ENCODE measurements at regions not wholly inside any gene's neighbourhood (a gene's known extent, or its start where the extent isn't known, plus 50 kb on each side); places are given as distances from the start of the nearest gene placed in this dataset.
"Not testable (repeated sequence)": the region's sequence is repeated elsewhere in the genome, so short reads cannot be mapped to it uniquely, and the experiment has no call there.

- Mint-ChIP-seq H3K27me3 (no peaks in the 10 kb centered on the region), H3K36me3 (no peaks in the 10 kb centered on the region), H3K4me3 (no peak overlapping the region), H3K9me3 (peaks cover 2% of the 10 kb centered on the region), H3K4me1 (no peaks in the 10 kb centered on the region), H3K27ac (no peak overlapping the region)
- CTCF ChIA-PET, result no interaction called here
- DNase-seq, result no peak
Observed at GRCh38 chr20:11499101-11499634, 418.5 kb upstream of the BTBD3 start.

DNA sequence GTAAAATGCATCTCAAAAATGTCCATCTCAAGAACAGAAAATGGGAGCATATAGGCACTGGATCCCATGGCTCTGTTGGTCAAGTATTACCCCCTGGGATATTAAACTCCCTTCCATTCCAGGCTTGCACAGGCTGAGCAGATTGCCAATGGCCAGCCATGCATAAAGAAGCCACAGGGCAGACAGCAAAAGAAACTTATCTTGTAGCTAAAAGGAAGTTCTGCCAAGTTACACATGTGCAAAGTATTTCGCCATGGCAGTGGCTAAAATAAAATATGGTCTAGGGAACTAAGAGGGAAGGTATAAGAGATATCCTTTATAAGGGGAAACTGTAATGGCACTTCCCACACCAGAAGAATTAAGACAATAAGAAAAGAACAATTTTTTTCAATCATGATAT lies 415.6 kb upstream of the BTBD3 start:
- peaks cover 4% of the 10 kb centered on the region for H3K9me3 Mint-ChIP-seq
- H3K27ac Mint-ChIP-seq, result no peak overlapping the region
- H3K27me3 Mint-ChIP-seq, result no peaks in the 10 kb centered on the region
- H3K4me3 Mint-ChIP-seq, result no peak overlapping the region
- CTCF ChIA-PET, result no interaction called here
- H3K4me1 Mint-ChIP-seq, result no peaks in the 10 kb centered on the region
- DNase-seq, result no peak
- no peaks in the 10 kb centered on the region for H3K36me3 Mint-ChIP-seq

DNA sequence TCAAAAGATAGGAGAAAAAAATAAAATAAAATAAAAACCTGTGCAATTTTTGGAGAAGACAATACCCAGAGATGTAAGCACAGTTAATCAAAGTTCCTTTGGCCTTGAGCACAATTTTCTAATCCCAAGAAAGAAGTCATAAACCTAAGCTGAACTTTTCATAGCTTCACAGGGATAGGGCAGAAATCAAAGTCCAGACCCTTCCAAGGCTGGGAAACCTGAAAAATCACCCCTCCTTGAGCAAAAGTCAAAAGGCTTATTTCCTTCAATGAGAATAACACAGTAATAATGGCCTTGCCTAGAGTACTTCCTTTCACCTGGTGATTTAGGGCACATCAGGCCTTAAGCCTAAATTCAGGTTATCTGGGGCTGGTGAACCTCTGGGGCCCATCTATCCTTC lies 415.0 kb upstream of the BTBD3 start:
- no peaks in the 10 kb centered on the region for H3K27me3 Mint-ChIP-seq

DNA sequence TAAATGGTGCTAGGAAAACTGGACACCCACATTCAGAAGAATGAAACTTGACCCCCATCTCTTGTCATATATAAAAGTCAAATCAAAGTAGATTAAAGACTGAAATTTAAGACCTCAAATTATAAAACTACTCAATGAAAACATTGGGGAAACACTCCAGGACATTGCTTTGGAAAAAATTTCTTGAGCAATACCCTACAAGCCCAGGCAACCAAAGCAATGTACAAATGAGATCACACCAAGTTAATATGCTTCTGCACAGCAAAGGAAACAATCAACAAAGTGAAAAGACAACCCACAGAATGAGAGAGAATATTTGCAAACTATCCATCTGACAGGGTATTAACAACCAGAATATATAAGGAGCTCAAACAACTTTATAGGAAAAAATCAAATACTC lies 407.9 kb upstream of the BTBD3 start:
- Mint-ChIP-seq H3K27ac (no peak overlapping the region), H3K4me1 (no peaks in the 10 kb centered on the region), H3K4me3 (no peak overlapping the region), H3K27me3 (no peaks in the 10 kb centered on the region), H3K36me3 (no peaks in the 10 kb centered on the region), H3K9me3 (peaks cover 15% of the 10 kb centered on the region)
- no peak for DNase-seq
- CTCF ChIA-PET, result no interaction called here

More for the DNA sequence above, 415.0 kb upstream of the BTBD3 start:
- no peak for DNase-seq
- Mint-ChIP-seq H3K4me3 (no peak overlapping the region), H3K27ac (no peak overlapping the region), H3K36me3 (no peaks in the 10 kb centered on the region), H3K4me1 (no peaks in the 10 kb centered on the region), H3K9me3 (peaks cover 4% of the 10 kb centered on the region)
- CTCF ChIA-PET, result no interaction called here

GRCh38 chr20:11511821-11512220 lies 405.9 kb upstream of the BTBD3 start:
- H3K27ac Mint-ChIP-seq, result no peak overlapping the region
- no peaks in the 10 kb centered on the region for H3K4me1 Mint-ChIP-seq
- H3K4me3 Mint-ChIP-seq, result no peak overlapping the region
- H3K36me3 Mint-ChIP-seq, result no peaks in the 10 kb centered on the region
- H3K27me3 Mint-ChIP-seq, result no peaks in the 10 kb centered on the region
- CTCF ChIA-PET, result no interaction called here
- H3K9me3 Mint-ChIP-seq, result peaks cover 13% of the 10 kb centered on the region
- DNase-seq, result no peak

DNA sequence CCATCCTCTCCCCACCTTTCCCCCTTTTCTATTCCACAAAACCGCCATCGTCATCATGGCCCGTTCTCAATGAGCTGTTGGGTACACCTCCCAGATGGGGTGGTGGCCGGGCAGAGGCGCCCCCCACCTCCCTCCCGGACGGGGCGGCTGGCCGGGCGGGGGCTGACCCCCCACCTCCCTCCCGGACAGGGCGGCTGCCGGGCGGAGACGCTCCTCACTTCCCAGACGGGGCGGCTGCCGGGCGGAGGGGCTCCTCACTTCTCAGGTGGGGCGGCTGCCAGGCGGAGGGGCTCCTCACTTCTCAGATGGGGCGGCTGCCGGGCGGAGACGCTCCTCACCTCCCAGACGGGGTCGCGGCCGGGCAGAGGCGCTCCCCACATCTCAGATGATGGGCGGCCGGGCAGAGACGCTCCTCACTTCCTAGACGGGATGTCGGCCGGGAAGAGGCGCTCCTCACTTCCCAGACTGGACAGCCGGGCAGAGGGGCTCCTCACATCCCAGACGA lies 404.4 kb upstream of the BTBD3 start:
- H3K36me3 Mint-ChIP-seq, H3K4me3 Mint-ChIP-seq, CTCF ChIA-PET, H3K4me1 Mint-ChIP-seq, H3K27me3 Mint-ChIP-seq, DNase-seq, H3K27ac Mint-ChIP-seq: not testable (repeated sequence)
- peaks cover 15% of the 10 kb centered on the region for H3K9me3 Mint-ChIP-seq

DNA sequence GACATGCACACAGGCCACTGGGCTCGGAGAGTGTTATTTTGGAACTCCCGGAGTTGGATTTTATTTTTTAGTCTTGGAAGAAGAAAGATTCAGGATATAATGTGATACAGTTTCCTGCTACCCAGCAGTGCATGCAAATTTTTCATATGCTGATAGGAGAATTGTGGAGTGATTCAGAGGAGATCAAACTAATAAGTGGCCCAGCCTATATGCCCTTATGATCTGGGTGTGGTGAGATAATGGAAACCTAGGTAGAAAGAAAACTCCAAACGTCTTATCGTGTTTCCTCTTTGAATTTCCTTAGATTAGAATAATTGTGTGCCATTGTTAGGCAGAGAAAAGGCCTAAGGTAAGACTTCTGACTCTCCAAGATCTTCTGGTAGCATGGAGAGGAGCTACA lies 401.2 kb upstream of the BTBD3 start:
- CTCF ChIA-PET, result no interaction called here
- peaks cover 15% of the 10 kb centered on the region for H3K9me3 Mint-ChIP-seq
- no peaks in the 10 kb centered on the region for H3K27me3 Mint-ChIP-seq
- no peak for DNase-seq
- H3K27ac Mint-ChIP-seq, result no peak overlapping the region
- no peaks in the 10 kb centered on the region for H3K36me3 Mint-ChIP-seq
- no peak overlapping the region for H3K4me3 Mint-ChIP-seq
- H3K4me1 Mint-ChIP-seq, result no peaks in the 10 kb centered on the region

- Mint-ChIP-seq H3K4me1 (no peaks in the 10 kb centered on the region), H3K27me3 (no peaks in the 10 kb centered on the region), H3K27ac (no peak overlapping the region), H3K9me3 (peaks cover 11% of the 10 kb centered on the region), H3K36me3 (no peaks in the 10 kb centered on the region), H3K4me3 (no peak overlapping the region)
- CTCF ChIA-PET, result no interaction called here
- no peak for DNase-seq
Observed at GRCh38 chr20:11520596-11520995, 397.1 kb upstream of the BTBD3 start.

- DNase-seq, result no peak
- Mint-ChIP-seq H3K4me1 (no peaks in the 10 kb centered on the region), H3K9me3 (peaks cover 11% of the 10 kb centered on the region), H3K27ac (no peak overlapping the region), H3K4me3 (no peak overlapping the region), H3K36me3 (no peaks in the 10 kb centered on the region), H3K27me3 (no peaks in the 10 kb centered on the region)
- CTCF ChIA-PET, result no interaction called here
Observed at GRCh38 chr20:11521476-11522365, 396.0 kb upstream of the BTBD3 start.

DNA sequence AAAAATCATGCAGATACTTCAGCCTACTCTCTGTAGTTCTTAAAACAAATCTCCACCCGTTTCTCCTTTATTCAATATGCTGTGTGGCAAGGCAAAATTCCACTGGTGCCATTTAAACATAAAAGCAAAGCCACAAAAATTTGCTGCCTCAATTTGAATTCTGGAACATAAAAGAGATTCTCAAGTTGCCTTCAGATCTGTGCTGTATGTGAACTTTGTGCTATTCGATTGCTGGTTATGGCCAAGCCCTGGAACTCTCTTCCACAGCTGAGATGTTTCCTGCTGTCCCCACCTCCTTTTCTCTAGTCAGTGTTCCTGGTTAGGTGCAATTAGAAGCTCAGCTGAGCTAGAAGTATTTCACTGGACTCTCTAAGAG lies 395.3 kb upstream of the BTBD3 start:
- Mint-ChIP-seq H3K27me3 (no peaks in the 10 kb centered on the region), H3K9me3 (peaks cover 15% of the 10 kb centered on the region), H3K27ac (no peak overlapping the region), H3K4me1 (no peaks in the 10 kb centered on the region), H3K36me3 (no peaks in the 10 kb centered on the region), H3K4me3 (no peak overlapping the region)
- no peak for DNase-seq
- CTCF ChIA-PET, result no interaction called here

DNA sequence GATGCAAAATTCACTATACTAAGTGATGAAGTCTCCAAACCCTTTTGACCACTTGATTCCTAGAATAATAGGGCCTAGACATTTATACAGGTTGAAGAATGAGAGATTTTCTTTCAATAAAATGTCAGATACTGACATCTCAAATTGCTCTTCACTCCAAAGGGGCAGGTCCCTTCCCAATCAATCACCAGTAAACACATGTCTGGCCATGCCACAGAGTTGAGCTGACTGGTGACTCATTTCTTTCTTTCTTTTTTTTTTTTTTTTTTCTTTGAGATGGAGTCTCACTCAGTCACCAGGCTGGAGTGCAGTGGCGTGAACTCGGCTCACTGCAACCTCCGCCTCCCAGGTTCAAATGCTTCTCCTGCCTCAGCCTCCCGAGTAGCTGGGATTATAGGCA lies 388.6 kb upstream of the BTBD3 start:
- Mint-ChIP-seq H3K27ac (no peak overlapping the region), H3K27me3 (no peaks in the 10 kb centered on the region), H3K4me1 (no peaks in the 10 kb centered on the region), H3K36me3 (no peaks in the 10 kb centered on the region), H3K4me3 (no peak overlapping the region), H3K9me3 (peaks cover 28% of the 10 kb centered on the region)
- CTCF ChIA-PET, result no interaction called here
- no peak for DNase-seq

- no peak for DNase-seq
- no peaks in the 10 kb centered on the region for H3K9me3 Mint-ChIP-seq
- no peaks in the 10 kb centered on the region for H3K36me3 Mint-ChIP-seq
- CTCF ChIA-PET, result no interaction called here
- H3K4me3 Mint-ChIP-seq, result no peak overlapping the region
- no peak overlapping the region for H3K27ac Mint-ChIP-seq
- H3K27me3 Mint-ChIP-seq, result no peaks in the 10 kb centered on the region
- H3K4me1 Mint-ChIP-seq, result no peaks in the 10 kb centered on the region
Observed at GRCh38 chr20:11537032-11537431, 380.7 kb upstream of the BTBD3 start.

DNA sequence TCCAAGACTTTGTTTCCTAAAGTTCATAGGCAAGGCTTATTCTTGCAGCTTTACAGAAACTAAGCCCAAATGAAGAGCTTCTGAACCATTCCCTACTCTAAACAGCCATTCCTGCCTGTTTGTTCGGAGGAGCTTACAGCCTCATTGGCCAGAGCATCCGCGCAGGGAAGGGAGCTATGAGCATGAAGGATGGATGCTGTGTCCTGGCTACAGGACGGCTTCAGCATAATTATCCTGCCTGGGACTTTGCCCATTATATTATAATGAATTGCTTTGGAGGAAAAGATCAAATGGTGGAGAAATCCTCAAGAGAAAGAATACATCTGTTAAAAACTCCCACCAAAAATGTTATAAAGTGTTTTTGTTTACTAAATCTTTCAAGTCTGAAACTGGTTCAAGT lies 378.2 kb upstream of the BTBD3 start:
- H3K36me3 Mint-ChIP-seq, result no peaks in the 10 kb centered on the region
- DNase-seq, result no peak
- H3K4me1 Mint-ChIP-seq, result no peaks in the 10 kb centered on the region
- CTCF ChIA-PET, result no interaction called here
- H3K4me3 Mint-ChIP-seq, result no peak overlapping the region
- H3K27ac Mint-ChIP-seq, result no peak overlapping the region
- H3K27me3 Mint-ChIP-seq, result no peaks in the 10 kb centered on the region
- H3K9me3 Mint-ChIP-seq, result no peaks in the 10 kb centered on the region

DNA sequence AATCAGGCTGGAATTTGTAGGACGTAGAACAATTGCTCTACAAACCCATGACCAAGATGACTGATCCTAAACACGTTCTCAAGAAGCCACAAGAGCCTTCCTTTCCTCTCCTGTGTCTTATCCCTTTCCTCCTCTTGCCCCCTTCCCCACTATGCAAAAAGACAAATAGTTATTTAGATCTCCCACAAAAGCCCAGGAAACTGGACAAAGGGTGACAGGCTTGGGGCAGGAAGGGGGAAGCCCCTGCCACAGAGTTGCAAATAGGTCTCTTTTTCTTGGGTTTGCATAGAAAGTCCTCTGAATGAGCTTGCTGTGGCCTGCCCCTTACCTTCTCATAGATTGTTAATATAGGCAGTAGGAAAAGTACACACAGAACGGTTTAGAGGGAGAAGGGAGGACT lies 377.1 kb upstream of the BTBD3 start:
- Mint-ChIP-seq H3K4me1 (no peaks in the 10 kb centered on the region), H3K27ac (no peak overlapping the region), H3K36me3 (no peaks in the 10 kb centered on the region), H3K9me3 (no peaks in the 10 kb centered on the region), H3K4me3 (no peak overlapping the region), H3K27me3 (no peaks in the 10 kb centered on the region)
- DNase-seq, result no peak
- CTCF ChIA-PET, result no interaction called here

- Mint-ChIP-seq H3K27me3 (no peaks in the 10 kb centered on the region), H3K36me3 (no peaks in the 10 kb centered on the region), H3K9me3 (no peaks in the 10 kb centered on the region), H3K4me1 (no peaks in the 10 kb centered on the region), H3K4me3 (no peak overlapping the region), H3K27ac (no peak overlapping the region)
- CTCF ChIA-PET, result interaction anchor here (0.6 kb wide), 1 partner anchor 1117 kb away, joined by 3 read pairs; no protein-coding TSS in a partner anchor
- DNase-seq, result no peak
Observed at GRCh38 chr20:11542645-11543044, 375.0 kb upstream of the BTBD3 start.
